NCI-H69 (cell line): ENCODE measurements at regions not wholly inside any gene's neighbourhood (a gene's known extent, or its start where the extent isn't known, plus 50 kb on each side); places are given as distances from the start of the nearest gene placed in this dataset.

Experiments used
- DNase-seq: peaks from one replicate; lab custom pipeline; 2025; lab: John Stamatoyannopoulos, UW

- no peak for DNase-seq
These were observed 92.6 kb downstream of the TTC32 start for GRCh38 chr2:19809206-19809605.

- DNase-seq, result no peak
These were observed 93.9 kb downstream of the TTC32 start for GRCh38 chr2:19807866-19808265.

- no peak for DNase-seq
These were observed 94.4 kb downstream of the TTC32 start for GRCh38 chr2:19807346-19807745.

- DNase-seq, result no peak
These were observed 95.2 kb downstream of the TTC32 start for GRCh38 chr2:19806591-19806990.

GRCh38 chr2:19806131-19806530 lies 95.7 kb downstream of the TTC32 start:
- no peak for DNase-seq

- no peak for DNase-seq
These were observed 96.5 kb downstream of the TTC32 start for GRCh38 chr2:19805266-19805665.

- DNase-seq, result no peak
These were observed 97.0 kb downstream of the TTC32 start for GRCh38 chr2:19804639-19805260.

- DNase-seq, result no peak
These were observed 99.5 kb downstream of the TTC32 start for GRCh38 chr2:19802086-19802841.

- DNase-seq, result no peak
These were observed 100.3 kb downstream of the TTC32 start for GRCh38 chr2:19801367-19802080.

- no peak for DNase-seq
These were observed 101.0 kb downstream of the TTC32 start for GRCh38 chr2:19800796-19801195.

- DNase-seq, result no peak
These were observed 101.7 kb downstream of the TTC32 start for GRCh38 chr2:19799881-19800780.

- DNase-seq, result no peak
These were observed 103.9 kb downstream of the TTC32 start for GRCh38 chr2:19797871-19798270.

- no peak for DNase-seq
These were observed 104.5 kb downstream of the TTC32 start for GRCh38 chr2:19797243-19797810.

- no peak for DNase-seq
These were observed 105.6 kb downstream of the TTC32 start for GRCh38 chr2:19796035-19796695.

GRCh38 chr2:19793132-19793750 lies 108.5 kb downstream of the TTC32 start:
- no peak for DNase-seq

GRCh38 chr2:19790291-19790690 lies 111.5 kb downstream of the TTC32 start:
- DNase-seq, result no peak

- DNase-seq, result no peak
These were observed 114.6 kb downstream of the TTC32 start for GRCh38 chr2:19787134-19787533.

- DNase-seq, result no peak
These were observed 115.2 kb downstream of the TTC32 start for GRCh38 chr2:19786408-19787058.

GRCh38 chr2:19785867-19786266 lies 115.9 kb downstream of the TTC32 start:
- no peak for DNase-seq

GRCh38 chr2:19785447-19785846 lies 116.3 kb downstream of the TTC32 start:
- DNase-seq, result no peak
